G401.6 (cell line): ENCODE measurements at regions not wholly inside any gene's neighbourhood (a gene's known extent, or its start where the extent isn't known, plus 50 kb on each side); places are given as distances from the start of the nearest gene placed in this dataset.
"Not testable (repeated sequence)": the region's sequence is repeated elsewhere in the genome, so short reads cannot be mapped to it uniquely, and the experiment has no call there.

Source experiments
- FAIRE-seq: peaks from 2 replicates; lab custom pipeline; 2012; peaks lifted over from hg19 to GRCh38; lab: Jason Lieb, UNC

GRCh38 chr3:28575746-28576613 lies 227.4 kb upstream of the AZI2 start:
- FAIRE-seq, result no peak

DNA sequence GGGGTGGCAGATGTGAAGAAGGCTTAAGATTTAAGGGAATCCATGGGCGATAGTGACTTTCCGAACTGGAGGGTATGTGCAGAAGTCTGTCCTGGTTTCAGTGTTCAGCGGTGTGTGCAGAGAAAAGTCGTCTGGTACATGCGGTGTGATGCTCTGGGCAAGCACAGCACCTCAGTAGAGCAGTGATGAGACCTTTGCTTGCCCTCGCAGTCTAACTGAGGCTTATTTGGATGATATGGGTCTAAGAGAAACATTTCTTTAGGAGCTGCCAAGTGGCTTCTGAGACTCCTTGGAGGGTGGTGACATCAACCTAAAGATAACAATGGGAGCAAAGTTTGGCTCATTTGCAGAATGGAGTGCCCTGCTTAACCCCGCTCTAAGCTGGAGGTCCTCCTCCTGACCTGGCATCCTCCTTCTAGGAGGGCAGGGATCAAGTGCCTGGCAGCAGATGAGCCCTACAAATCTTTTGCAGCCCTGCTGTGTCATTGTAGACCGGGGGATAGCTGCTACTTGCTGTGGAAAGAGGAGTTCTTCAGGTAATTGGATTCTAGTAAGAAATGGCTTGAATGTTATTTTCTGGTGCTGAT lies 228.1 kb upstream of the AZI2 start:
- FAIRE-seq, result no peak

GRCh38 chr3:28577941-28578500 lies 229.4 kb upstream of the AZI2 start:
- no peak for FAIRE-seq

GRCh38 chr3:28586325-28586724 lies 237.7 kb upstream of the AZI2 start:
- FAIRE-seq, result no peak

GRCh38 chr3:28587723-28588122 lies 239.1 kb upstream of the AZI2 start:
- no peak for FAIRE-seq

DNA sequence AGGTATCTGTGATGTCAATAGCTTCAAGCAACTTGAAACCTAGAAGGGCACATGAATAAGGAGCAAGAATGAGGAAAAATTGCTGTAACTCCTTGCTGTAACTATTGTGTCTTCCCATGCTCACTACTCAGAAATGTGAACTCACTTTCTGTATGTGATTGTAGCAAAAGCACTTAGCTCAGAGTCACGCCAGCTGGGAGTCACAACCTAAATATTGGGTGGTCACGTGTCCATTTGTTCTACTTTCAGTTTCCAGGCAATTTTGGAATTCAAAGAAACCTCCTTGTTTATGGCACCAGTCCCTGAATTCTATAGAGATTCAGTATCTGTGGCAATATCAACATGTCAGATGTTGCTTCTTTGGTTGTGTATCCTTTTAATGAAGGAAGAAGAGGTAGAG lies 241.6 kb upstream of the AZI2 start:
- no peak for FAIRE-seq

- no peak for FAIRE-seq
Observed at GRCh38 chr3:28590860-28591259, 242.2 kb upstream of the AZI2 start.

GRCh38 chr3:28595372-28595771 lies 246.7 kb upstream of the AZI2 start:
- no peak for FAIRE-seq

DNA sequence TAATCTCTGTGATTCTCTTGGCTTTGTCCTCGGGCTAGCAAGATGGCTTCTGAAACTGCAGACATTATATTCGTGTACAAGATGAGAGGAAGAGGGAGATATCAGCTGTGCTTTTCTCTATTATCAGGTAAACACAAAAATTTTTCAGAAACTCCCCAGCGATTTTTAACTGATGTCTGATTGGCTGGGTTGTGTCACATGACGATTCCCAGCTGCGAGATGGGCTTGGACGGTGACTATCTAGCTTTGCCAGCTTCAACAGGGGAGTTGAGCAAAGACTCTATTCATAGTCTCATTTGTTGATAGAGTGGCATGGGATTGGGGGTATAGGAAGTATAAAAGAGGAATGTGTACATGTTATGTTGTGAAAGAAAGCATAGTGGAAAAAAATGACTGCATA lies 248.8 kb upstream of the AZI2 start:
- no peak for FAIRE-seq

GRCh38 chr3:28598165-28598564 lies 249.5 kb upstream of the AZI2 start:
- no peak for FAIRE-seq

- no peak for FAIRE-seq
Observed at GRCh38 chr3:28601291-28601690, 252.7 kb upstream of the AZI2 start.

GRCh38 chr3:28606283-28606682 lies 257.7 kb upstream of the AZI2 start:
- no peak for FAIRE-seq

DNA sequence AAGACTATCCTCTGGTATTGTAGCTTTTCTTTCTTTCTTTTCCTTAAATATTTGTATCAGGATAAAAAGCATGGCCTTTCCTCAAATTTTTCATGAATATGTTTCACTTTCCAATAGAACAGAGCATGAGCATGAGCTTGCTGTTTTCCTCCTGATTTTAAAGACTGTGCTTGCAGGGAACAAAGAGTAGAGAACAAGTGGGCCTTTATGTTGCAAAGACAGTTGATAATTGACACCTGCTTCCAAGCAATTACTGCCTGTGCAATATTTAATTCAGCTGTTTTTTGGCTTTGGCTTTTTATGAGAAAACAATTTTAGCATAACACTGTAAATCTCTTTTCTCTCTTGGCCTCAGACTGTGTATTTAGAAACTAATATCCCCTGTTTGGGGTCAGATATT lies 263.6 kb upstream of the AZI2 start:
- no peak for FAIRE-seq

- no peak for FAIRE-seq
Observed at GRCh38 chr3:28613511-28614106, 265.0 kb upstream of the AZI2 start.

- no peak for FAIRE-seq
Observed at GRCh38 chr3:28615071-28615470, 266.4 kb upstream of the AZI2 start.

DNA sequence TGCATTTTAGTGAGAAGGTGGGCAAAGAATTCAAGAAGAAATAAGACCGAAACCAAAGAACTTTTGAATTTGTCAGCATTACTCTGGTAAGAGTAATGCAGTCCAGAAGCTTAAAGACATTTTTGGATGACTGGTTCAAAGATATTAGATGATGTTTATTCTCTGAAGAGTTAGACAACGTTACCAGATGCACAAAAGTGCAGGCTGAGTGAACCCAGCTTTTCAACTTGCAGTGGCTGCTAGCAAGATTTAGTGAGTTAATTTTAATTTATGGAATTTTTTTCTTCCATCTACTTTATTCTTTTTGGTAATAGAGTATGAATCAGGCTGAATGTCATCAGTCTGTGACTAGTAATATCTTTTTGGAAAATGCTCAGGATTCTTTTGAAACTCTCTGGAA lies 267.3 kb upstream of the AZI2 start:
- FAIRE-seq, result no peak

- FAIRE-seq, result no peak
Observed at GRCh38 chr3:28617821-28618220, 269.2 kb upstream of the AZI2 start.

GRCh38 chr3:28623106-28623505 lies 274.5 kb upstream of the AZI2 start:
- no peak for FAIRE-seq

- no peak for FAIRE-seq
Observed at GRCh38 chr3:28624084-28624483, 275.5 kb upstream of the AZI2 start.

- FAIRE-seq, result not testable (repeated sequence)
Observed at GRCh38 chr3:28627843-28628242, 279.2 kb upstream of the AZI2 start.

- FAIRE-seq, result no peak
Observed at GRCh38 chr3:28634019-28634418, 285.4 kb upstream of the AZI2 start.

- no peak for FAIRE-seq
Observed at GRCh38 chr3:28637742-28638141, 289.1 kb upstream of the AZI2 start.

- no peak for FAIRE-seq
Observed at GRCh38 chr3:28645149-28645548, 296.5 kb upstream of the AZI2 start.
